ENCODE measurements at regions not wholly inside any gene's neighbourhood (a gene's known extent, or its start where the extent isn't known, plus 50 kb on each side); places are given as distances from the start of the nearest gene placed in this dataset.
"Not testable (repeated sequence)": the region's sequence is repeated elsewhere in the genome, so short reads cannot be mapped to it uniquely, and the experiment has no call there.

DNA sequence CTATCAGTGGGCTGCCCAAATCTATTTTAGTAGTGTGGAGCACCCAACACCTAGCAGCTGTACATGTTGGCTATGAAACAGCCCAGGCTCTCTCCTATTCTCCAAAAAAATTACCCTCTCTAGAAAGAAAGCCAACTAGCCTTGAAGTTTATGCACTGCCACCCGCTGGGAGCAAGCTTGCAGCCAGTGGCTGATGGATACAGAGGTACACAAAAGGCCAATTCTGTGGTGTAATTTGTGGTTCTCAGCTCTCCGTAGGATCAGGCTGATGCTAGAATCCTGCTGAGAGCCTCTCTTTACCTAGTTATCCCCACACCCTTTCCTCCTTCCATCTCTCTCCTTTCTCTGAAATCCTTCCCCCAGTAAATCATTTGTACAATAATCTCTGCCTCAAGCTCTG lies 1120.7 kb downstream of the DIAPH3 start:
- TF ChIP-seq, protein P1, sequence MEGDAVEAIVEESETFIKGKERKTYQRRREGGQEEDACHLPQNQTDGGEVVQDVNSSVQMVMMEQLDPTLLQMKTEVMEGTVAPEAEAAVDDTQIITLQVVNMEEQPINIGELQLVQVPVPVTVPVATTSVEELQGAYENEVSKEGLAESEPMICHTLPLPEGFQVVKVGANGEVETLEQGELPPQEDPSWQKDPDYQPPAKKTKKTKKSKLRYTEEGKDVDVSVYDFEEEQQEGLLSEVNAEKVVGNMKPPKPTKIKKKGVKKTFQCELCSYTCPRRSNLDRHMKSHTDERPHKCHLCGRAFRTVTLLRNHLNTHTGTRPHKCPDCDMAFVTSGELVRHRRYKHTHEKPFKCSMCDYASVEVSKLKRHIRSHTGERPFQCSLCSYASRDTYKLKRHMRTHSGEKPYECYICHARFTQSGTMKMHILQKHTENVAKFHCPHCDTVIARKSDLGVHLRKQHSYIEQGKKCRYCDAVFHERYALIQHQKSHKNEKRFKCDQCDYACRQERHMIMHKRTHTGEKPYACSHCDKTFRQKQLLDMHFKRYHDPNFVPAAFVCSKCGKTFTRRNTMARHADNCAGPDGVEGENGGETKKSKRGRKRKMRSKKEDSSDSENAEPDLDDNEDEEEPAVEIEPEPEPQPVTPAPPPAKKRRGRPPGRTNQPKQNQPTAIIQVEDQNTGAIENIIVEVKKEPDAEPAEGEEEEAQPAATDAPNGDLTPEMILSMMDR (IDR thresholded peaks at IDR 0.05): no peak
- Histone ChIP-seq H3K36me3 (ENCODE audit: insufficient read depth in 1 of 2, low read depth in 1 of 2) (no peaks in the 10 kb centered on the region), H3K4me3 (no peak overlapping the region), H3K27me3 (ENCODE audit: insufficient read depth in 3 of 3, low read length in 2 of 3) (no peaks in the 10 kb centered on the region), H3K9me3 (no peaks in the 10 kb centered on the region), H3K4me1 (no peaks in the 10 kb centered on the region), H3K27ac (no peak overlapping the region)
- intact Hi-C loops (cut with DNase I): no loop called here
- DNase-seq: no peak
- ATAC-seq: no peak
- WGBS, 3 donors: 72 to 82% (median 74%) methylated on average over 2 of the region's 2 CpGs

DNA sequence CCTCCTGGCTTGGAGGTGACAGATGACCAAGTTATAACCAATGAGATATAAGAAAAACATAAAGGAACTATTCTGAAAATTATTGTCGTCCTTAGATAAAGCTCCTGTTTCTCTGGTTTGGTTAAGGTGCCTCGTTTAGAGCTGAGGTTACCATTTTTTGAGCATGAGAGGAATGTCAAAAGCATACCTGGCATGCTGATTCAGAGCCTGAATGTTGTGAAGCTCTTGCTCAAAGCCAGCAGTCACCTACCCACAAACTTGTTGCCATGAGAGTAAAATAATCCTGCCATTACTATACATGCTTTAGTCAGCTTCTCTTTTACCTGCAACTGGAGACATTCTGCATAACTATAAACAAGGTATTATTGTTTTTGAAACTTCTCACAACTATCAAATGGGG lies 1116.2 kb downstream of the DIAPH3 start:
- DNase-seq (no peak), ATAC-seq (no peak)
- whole genome bisulfite sequencing, 3 donors: 82 to 90% (median 89%) methylated on average over 2 of the region's 2 CpGs
- Histone ChIP-seq H3K27me3 (ENCODE audit: insufficient read depth in 3 of 3, low read length in 2 of 3) (no peaks in the 10 kb centered on the region), H3K36me3 (ENCODE audit: insufficient read depth in 1 of 2, low read depth in 1 of 2) (no peaks in the 10 kb centered on the region), H3K9me3 (no peaks in the 10 kb centered on the region), H3K27ac (no peak overlapping the region), H3K4me1 (no peaks in the 10 kb centered on the region), H3K4me3 (no peak overlapping the region)
- TF ChIP-seq, protein P1 (IDR thresholded peaks at IDR 0.05): no peak
- intact Hi-C loops (cut with DNase I): no loop called here

DNA sequence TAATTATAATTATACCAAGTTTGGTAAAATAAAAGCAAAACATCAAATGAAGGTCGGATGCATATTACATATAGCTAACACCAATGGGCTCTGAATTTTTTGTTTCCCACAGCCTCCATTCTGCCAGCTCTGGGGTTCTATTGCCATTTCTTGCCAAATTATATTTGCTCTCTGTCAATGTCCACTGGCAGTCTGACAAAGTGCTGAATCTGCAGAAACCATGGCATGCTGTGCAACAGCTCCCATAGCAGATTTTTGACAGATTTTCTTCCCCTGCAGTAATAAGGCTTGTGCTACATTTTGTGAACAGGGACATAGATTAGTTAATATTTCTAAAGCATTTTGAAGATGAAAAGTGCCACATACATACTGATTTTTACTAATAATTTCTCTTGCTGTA lies 1102.1 kb downstream of the DIAPH3 start:
- intact Hi-C loops (cut with DNase I): no loop called here
- ATAC-seq: no peak
- H3K4me3 ChIP-seq: no peak overlapping the region
- TF ChIP-seq, protein P1 (IDR thresholded peaks at IDR 0.05): no peak
- 76 to 90% (median 85%) methylated on average over 1 of the region's 1 CpG for WGBS, 3 donors
- H3K36me3 ChIP-seq (ENCODE audit: insufficient read depth in 1 of 2, low read depth in 1 of 2): no peaks in the 10 kb centered on the region
- no peak for DNase-seq
- no peak overlapping the region for H3K27ac ChIP-seq
- no peaks in the 10 kb centered on the region for H3K9me3 ChIP-seq
- H3K4me1 ChIP-seq: no peaks in the 10 kb centered on the region
- H3K27me3 ChIP-seq (ENCODE audit: insufficient read depth in 3 of 3, low read length in 2 of 3): no peaks in the 10 kb centered on the region

DNA sequence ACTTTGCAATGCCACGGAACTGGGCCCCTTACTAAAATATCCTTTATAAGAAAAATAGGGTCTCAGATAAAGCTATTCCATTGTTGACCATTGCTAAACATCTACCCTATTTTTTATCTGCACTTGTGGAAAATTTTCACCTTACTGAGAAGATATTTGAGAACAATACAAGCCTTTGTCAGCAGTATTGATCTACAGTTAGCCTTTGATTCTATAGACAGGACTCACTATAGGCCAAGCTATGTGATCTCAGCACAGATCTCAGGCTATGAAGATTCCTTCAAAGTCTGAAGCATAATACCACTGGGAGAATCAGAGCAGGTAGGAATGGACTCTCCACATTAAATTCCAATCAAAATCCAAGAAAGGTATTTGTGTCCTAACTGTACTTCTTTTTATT lies 1099.7 kb downstream of the DIAPH3 start:
- Histone ChIP-seq H3K27ac (no peak overlapping the region), H3K36me3 (ENCODE audit: insufficient read depth in 1 of 2, low read depth in 1 of 2) (no peaks in the 10 kb centered on the region), H3K27me3 (ENCODE audit: insufficient read depth in 3 of 3, low read length in 2 of 3) (no peaks in the 10 kb centered on the region), H3K4me1 (no peaks in the 10 kb centered on the region), H3K9me3 (no peaks in the 10 kb centered on the region), H3K4me3 (no peak overlapping the region)
- TF ChIP-seq, protein P1 (IDR thresholded peaks at IDR 0.05): no peak
- DNase-seq: no peak
- intact Hi-C loops (cut with DNase I): no loop called here
- 67 to 82% (median 72%) methylated on average over 1 of the region's 1 CpG for WGBS, 3 donors
- no peak for ATAC-seq

DNA sequence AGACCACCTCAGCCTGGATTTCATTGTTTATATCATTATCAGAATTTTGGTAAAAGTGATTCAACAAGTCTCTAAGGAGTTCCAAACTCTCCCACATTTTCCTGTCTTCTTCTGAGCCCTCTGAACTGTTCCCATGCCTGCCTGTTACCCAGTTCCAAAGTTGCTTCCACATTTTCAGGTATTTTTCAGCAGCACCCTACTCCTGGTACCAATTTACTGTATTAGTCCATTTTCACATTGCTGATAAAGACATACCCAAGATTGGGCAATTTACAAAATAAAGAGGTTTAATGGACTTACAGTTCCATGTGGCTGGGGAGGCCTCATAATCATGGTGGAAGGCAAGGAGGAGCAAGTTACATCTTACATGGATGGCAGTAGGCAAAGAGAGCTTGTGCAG lies 1087.3 kb downstream of the DIAPH3 start:
- intact Hi-C loops (cut with DNase I); H3K4me3 ChIP-seq; H3K9me3 ChIP-seq; DNase-seq; H3K27me3 ChIP-seq (ENCODE audit: insufficient read depth in 3 of 3, low read length in 2 of 3); H3K27ac ChIP-seq; H3K36me3 ChIP-seq (ENCODE audit: insufficient read depth in 1 of 2, low read depth in 1 of 2); H3K4me1 ChIP-seq; ATAC-seq: not testable (repeated sequence)

All from psoas muscle (tissue), 7 donors.